ENCODE measurements at regions not wholly inside any gene's neighbourhood (a gene's known extent, or its start where the extent isn't known, plus 50 kb on each side); places are given as distances from the start of the nearest gene placed in this dataset.
A peak's percentile ranks its signal among the peaks of the same experiment; 100 is the strongest.

DNA sequence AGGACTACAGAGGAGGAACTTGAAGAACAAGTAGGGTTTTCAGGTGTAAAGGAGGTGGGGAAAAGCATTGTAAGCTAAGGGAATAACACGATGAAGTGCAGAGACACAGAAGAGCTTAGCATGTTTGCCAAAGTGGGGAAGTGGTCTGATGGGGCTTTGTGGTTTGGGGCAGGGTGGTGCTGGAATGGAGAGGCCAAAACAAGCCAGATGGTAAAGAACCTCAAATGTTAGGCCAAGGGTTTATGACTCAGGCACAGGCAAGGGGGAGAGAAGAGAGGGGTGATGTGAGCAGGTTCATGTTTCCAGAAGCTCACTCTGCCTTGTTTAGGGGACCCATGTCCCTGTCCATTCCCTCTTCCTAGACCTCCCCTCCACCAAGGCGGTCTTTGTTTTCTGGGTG lies 104.5 kb upstream of the YWHAQ start:
- DNase-seq (ENCODE audit: low read depth in 1 of 2, low spot score in 1 of 2): no peak
- Histone ChIP-seq H3K27ac (no peak overlapping the region), H3K36me3 (no peaks in the 10 kb centered on the region), H3K4me1 (ENCODE audit: low read depth) (no peaks in the 10 kb centered on the region), H3K4me3 (no peak overlapping the region), H3K9me3 (ENCODE audit: low read depth) (no peaks in the 10 kb centered on the region), H3K27me3 (no peaks in the 10 kb centered on the region)
- TF ChIP-seq, protein P1, sequence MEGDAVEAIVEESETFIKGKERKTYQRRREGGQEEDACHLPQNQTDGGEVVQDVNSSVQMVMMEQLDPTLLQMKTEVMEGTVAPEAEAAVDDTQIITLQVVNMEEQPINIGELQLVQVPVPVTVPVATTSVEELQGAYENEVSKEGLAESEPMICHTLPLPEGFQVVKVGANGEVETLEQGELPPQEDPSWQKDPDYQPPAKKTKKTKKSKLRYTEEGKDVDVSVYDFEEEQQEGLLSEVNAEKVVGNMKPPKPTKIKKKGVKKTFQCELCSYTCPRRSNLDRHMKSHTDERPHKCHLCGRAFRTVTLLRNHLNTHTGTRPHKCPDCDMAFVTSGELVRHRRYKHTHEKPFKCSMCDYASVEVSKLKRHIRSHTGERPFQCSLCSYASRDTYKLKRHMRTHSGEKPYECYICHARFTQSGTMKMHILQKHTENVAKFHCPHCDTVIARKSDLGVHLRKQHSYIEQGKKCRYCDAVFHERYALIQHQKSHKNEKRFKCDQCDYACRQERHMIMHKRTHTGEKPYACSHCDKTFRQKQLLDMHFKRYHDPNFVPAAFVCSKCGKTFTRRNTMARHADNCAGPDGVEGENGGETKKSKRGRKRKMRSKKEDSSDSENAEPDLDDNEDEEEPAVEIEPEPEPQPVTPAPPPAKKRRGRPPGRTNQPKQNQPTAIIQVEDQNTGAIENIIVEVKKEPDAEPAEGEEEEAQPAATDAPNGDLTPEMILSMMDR (IDR thresholded peaks at IDR 0.05; ENCODE audit: low read depth, low read length): no peak

DNA sequence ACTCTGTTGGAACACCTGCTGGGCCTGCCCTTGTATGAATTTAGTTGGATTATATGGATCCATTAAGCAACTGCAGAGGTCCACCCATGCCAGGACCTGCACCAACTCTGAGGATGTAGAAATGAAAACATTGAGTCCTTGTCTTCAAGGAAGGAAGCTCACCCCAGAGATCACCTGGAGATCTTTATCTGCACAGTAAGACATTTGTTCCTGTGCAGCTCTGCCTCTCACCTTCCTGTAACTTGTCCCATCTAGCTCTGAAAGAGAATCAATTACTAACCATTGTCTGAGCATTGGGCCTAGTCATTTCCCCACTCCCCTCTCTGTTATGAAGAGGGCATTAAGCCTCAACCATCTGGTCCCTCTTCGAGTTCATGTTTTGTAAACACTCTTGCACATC lies 105.2 kb upstream of the YWHAQ start:
- Histone ChIP-seq H3K36me3 (no peaks in the 10 kb centered on the region), H3K27me3 (no peaks in the 10 kb centered on the region), H3K27ac (no peak overlapping the region), H3K4me3 (no peak overlapping the region), H3K9me3 (ENCODE audit: low read depth) (no peaks in the 10 kb centered on the region), H3K4me1 (ENCODE audit: low read depth) (no peaks in the 10 kb centered on the region)
- DNase-seq (ENCODE audit: low read depth in 1 of 2, low spot score in 1 of 2): no peak
- TF ChIP-seq, protein P1 (IDR thresholded peaks at IDR 0.05; ENCODE audit: low read depth, low read length): no peak

DNA sequence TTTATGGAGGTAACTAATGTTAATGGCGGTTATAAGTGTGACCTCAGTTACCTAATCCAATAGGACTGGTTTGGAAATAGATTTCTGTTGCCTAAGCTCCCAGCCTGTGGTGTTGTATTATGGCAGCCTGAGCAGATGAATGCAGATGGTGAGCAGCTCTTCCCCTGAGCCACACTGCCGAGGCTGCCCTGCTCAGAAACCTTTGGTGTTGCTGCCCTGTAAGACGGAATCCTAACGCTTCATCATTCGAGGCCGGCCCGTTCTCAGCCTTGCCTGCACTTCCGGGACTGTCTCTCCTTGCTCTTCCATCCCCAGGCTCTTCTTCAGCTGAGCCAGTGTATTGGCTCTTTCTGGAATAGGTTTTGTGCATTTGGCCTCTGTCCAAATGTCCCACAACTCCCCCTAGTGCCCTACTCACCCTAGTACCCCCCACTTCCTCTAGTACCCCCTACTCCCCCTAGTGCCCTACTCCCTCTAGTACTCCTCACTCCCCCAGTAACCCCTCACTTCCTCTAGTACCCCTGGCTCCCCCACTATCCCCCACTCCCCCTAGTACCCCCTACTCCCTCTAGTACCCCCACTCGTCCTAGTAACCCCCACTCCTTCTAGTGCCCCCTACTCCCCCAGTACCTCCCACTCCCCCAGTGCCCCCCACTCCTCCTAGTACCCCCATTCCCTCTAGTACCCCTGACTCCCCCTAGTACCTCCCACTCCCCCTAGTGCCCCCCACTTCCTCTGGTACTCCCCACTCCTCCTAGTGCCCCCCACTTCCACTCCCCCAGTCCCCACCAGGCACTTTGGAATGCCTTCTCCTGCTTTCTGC lies 106.0 kb upstream of the TAF1B start:
- no peaks in the 10 kb centered on the region for H3K27me3 ChIP-seq
- peak in 1 of 2 donors; percentile 62 for DNase-seq (ENCODE audit: low read depth in 1 of 2, low spot score in 1 of 2)
- H3K9me3 ChIP-seq (ENCODE audit: low read depth): no peaks in the 10 kb centered on the region
- TF ChIP-seq, protein P1 (IDR thresholded peaks at IDR 0.05; ENCODE audit: low read depth, low read length): peak; percentile 31
- H3K36me3 ChIP-seq: no peaks in the 10 kb centered on the region
- H3K4me3 ChIP-seq: no peak overlapping the region
- no peaks in the 10 kb centered on the region for H3K4me1 ChIP-seq (ENCODE audit: low read depth)
- no peak overlapping the region for H3K27ac ChIP-seq

DNA sequence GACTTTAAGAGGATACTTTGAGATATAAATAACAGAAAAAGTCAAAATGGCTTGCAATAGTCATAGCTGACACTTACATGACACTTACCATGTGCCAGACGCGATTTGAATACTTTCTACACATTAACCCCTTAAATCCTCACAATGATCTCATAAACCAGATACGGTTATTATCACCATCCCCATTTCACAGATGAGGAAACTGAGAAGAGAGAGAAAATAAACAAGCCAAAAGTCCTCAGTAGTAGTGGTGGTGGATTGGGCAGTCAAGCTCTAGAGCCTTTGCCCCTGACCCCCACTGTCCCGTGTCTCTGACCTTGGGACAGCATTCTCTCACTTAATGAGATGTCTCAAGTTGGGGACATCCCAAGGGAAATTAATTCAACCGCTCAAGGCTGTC lies 105.2 kb upstream of the TAF1B start:
- Histone ChIP-seq H3K4me1 (ENCODE audit: low read depth) (no peaks in the 10 kb centered on the region), H3K27me3 (no peaks in the 10 kb centered on the region), H3K4me3 (no peak overlapping the region), H3K27ac (no peak overlapping the region), H3K36me3 (no peaks in the 10 kb centered on the region), H3K9me3 (ENCODE audit: low read depth) (no peaks in the 10 kb centered on the region)
- TF ChIP-seq, protein P1 (IDR thresholded peaks at IDR 0.05; ENCODE audit: low read depth, low read length): no peak
- no peak for DNase-seq (ENCODE audit: low read depth in 1 of 2, low spot score in 1 of 2)

DNA sequence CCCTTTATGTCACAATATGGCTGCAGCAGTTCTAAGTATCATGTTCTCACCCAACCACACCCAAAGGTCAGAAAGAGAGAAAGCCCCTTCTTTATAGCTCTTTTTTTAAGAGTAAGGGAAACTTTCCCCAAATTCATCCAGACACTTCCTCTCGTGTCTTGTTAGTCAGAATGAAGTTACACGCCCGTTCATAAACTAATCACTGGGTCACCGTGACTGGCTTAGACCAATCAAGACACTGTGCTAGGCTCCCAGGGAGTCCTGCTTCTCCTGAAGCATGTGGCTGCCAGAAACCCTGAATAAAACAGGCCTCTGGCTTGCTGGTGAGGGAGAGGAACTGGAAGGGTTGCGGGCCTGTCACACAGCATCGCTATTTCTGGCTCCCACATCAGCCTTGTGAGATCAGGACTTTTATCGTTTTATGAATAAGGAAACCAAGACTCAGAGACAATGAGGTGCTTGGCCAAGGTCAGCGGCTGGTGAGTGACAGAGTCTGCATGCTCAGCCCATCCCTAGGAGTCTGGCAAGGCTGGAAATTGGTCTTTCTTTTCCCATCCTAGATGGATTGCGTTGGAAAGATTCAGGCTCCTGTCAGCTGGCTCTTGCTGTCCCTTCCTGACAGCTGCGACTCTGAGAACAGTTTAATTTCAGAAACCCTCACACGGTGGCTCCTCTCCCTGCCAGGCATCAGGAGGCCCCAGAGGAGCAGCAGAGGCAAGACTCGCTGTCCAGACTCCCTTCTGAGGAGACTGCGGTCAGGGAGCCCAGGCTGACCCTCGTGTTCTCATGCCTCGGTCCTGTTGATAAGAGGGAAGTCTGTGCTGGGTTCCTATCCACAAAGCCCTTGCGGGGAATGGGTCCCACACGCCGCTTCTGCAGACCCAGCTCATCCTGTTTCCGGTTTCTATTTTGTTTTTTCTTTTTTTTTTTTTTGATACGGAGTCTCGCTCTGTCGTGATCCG lies 104.5 kb upstream of the TAF1B start:
- Histone ChIP-seq H3K27me3 (no peaks in the 10 kb centered on the region), H3K27ac (peak overlapping the region; percentile 5)

More for the DNA sequence above, 104.5 kb upstream of the TAF1B start:
- peak in 1 of 2 donors; percentile 66 for DNase-seq (ENCODE audit: low read depth in 1 of 2, low spot score in 1 of 2)
- Histone ChIP-seq H3K4me3 (no peak overlapping the region), H3K4me1 (ENCODE audit: low read depth) (no peaks in the 10 kb centered on the region), H3K9me3 (ENCODE audit: low read depth) (no peaks in the 10 kb centered on the region), H3K36me3 (no peaks in the 10 kb centered on the region)
- TF ChIP-seq, protein P1 (IDR thresholded peaks at IDR 0.05; ENCODE audit: low read depth, low read length): no peak

All from cardiac muscle cell (in vitro differentiated cells and primary cell).